ENCODE measurements at regions not wholly inside any gene's neighbourhood (a gene's known extent, or its start where the extent isn't known, plus 50 kb on each side); places are given as distances from the start of the nearest gene placed in this dataset.
"Not testable (repeated sequence)": the region's sequence is repeated elsewhere in the genome, so short reads cannot be mapped to it uniquely, and the experiment has no call there.

DNA sequence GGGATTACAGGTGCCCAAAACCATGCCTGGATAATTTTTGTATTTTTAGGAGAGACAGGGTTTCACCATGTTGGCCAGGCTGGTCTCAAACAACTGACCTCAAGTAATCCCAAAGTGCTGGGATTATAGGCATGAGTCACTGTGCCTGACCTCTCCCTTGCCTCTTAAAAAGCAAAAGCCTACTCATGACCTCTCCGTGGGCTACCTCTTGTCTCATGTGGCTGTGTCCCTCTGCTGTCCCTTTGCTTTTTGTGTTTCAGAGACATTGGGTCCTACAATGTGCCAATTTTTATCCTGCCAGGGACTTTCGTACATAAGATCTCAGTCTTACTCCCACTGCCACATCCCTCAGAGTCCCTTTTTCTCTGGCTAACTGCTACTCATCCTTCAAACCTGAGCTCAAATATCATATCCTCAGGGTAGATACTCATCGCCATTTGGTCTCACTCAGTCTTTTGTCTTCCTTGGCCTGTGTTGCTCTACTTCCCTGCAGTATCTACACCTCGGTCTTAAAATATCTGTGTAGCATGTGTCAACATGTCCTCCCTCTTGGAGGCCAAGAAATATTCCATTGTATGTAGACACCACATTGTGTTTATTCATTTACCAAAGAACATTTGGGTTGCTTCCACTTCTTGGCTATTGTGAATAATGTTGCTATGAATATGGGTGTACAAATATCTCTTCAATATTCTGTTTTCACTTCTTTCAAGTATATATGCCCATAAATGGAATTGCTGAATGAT is 465.0 kb upstream of the KLF6 start:
- no peak for DNase-seq

DNA sequence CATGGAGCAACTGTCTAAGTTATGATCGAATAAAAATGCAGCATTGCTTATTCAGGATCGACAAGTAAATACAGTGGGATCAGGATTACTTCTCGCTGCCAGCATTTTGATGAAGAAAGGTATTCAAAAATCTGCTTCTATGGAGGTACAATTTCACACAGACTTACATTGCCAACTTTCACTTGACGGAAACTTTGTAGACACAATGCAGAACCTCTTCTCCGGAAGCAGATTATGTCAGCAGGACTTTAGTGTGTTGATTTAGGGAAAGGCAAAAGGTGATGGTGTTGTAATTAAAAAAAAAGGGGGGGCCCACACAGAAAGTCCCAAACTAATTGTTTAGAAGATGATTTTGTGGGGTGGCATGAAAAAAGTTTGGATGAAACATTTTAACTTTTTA is 462.4 kb upstream of the KLF6 start:
- no peak for DNase-seq

DNA sequence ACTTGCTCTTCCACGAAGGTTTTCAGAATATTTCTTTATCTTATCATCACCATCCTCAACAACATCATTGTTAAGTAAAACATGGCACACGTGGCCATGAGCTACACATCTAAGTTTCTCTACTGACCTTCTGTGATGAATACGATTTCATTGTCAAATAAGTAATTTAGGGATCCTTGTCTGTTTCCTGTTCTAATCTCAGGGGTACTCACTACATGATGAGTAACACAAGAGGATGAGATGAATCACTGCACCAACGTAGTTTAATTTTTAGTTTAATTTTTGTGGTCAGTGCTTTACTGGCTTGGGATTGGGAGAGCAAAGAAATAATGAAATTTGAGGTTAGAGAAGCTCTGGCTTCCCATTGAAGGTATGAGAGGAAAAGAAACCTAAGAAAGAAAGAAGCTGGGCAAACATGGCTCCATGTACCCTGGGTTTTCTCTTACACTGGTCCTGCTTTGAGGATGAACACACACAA is 461.9 kb upstream of the KLF6 start:
- DNase-seq: no peak

DNA sequence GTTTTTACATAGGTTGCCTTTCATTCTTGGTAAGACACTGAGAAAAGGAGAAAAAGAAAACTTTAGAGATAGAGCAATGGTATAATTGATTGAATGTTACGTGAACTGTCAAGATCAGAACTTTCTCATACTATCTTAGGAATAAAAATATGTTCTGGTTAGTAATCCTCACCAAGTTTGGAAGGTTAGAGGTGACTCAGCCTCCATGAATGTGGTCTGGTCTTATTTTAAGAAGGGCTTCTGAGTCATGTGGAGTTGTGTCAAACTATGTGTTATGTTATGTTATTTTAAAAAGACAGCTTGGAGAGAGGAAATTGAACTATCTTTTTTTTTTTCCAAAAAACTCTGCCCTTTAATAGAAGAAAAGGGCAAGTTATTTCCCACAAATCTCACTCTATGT is 458.6 kb upstream of the KLF6 start:
- DNase-seq: no peak

DNA sequence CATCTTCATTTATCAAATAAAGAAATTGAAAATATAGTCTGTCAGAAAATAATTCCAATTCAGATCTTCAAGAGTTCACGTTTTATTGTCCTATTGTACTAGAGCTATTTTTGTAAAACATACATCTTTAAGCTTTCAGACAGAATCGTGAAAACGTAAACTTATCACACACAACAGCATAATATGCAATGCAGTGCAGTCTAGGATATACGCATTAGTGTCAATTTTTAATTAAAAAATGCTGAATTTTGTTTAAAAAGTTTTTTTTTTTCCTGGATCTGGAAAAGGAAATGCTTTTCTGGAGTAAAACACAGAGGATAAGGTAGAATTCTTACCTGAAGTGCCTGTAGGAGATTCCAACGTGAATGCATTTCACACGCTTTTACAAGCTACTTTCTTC is 458.2 kb upstream of the KLF6 start:
- no peak for DNase-seq

DNA sequence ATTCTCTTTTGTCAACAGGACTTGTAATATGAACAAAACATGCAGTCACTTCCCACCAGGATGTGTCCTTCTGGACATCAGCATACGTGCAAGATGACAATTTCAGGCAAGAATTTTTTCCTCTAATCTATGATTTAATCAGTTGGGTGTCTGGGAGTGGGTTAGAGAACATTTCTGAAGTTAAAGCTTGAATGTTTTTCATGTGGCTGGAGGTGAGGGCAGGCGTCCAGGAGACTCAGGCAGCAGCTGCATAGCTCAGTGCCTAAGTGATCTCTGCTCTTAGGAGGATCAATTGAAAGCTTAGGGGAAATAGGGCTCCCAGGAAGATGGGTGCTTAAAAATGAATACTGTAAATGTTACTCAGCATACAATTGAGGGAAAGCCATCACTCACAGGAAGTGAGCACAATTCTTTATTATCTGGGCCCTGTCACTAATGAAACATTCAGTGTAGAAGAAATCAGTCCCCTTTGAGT is 457.6 kb upstream of the KLF6 start:
- no peak for DNase-seq

DNA sequence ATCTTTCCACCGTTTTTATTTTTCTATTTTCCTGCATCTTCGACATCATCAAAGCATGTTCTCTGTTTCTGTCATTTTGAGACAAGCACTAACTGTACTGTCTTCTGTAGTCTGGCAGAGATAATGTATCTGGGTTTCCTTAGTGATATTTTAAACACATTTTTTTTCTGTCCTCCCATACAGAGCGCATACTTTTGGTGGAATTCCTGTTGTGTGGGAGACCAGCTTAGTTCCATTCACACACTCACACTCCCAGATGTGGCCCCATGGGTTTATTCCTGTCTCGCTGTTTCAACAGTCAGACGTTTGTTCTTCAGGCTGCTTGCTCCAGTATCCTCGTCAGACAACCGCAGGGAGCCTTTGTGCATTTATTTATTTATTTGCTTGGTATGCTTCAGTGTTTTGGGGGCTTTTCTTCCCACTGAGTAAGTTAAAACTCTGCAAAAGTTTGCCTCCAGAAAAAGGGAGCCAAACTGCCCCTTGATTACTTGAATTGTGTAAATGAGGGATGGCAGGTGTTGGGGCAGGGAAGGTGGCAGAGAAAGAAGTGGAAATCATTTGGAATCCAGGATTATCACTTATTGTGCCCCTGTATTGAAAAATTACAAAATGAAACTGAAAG is 456.8 kb upstream of the KLF6 start:
- no peak for DNase-seq

DNA sequence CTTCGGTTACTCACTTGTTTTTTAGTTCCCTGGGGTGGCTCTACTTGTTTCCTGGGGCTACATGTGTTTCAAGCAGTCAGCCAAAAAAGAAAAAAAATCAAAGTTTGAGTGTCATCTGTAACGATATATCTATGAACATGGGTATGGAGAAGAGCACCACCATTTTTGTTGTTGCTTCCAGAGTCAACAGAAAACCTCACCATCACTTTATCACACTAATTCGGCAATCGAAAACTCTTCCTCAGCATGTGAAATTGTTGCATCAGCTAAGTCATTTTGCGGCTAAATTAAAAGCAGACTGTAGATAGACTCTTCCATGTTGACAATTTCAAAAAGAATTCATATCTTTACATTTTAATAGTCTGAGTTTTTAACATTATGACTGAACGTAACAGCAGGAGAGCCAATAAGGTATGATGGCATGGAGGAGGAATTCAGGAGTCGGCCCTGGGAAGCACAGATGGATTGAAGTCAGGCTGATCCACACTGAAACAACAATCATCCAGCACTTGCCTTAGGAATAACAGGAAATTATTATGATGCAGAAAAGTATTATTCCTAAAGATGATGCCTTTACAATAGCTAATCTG is 455.7 kb upstream of the KLF6 start:
- no peak for DNase-seq

DNA sequence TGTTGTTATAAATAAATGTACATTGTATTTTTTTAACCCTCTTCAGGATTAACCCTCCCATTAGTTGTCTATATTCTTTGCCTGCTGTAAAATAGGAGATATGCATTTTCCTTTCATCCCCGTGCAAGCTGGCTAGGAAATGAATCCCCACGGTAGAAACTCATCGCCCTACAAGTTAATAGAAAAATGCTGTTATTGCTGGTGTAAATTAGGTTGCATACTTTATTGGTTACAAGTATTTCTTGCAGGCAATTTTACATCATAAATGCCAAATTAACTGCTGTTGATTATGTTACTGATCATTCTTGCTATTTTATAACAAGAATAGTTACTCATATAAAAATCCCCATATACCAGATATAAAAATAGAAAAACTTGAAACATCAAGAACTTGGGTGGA is 454.2 kb upstream of the KLF6 start:
- DNase-seq: no peak

DNA sequence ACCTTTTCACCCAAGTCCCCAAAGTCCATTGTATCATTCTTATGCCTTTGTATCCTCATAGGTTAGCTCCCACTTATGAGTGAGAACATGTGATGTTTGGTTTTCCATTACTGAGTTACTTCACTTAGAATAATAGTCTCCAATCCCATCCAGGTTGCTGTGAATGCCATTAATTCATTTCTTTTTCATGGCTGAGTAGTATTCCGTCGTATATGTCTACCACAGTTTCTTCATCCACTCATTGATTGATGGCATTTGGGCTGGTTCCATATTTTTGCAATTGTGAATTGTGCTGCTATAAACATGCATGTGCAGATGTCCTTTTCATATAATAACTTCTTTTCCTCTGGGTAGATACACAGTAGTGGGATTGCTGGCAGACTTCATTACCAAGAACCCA is 451.9 kb upstream of the KLF6 start:
- DNase-seq: not testable (repeated sequence)

DNA sequence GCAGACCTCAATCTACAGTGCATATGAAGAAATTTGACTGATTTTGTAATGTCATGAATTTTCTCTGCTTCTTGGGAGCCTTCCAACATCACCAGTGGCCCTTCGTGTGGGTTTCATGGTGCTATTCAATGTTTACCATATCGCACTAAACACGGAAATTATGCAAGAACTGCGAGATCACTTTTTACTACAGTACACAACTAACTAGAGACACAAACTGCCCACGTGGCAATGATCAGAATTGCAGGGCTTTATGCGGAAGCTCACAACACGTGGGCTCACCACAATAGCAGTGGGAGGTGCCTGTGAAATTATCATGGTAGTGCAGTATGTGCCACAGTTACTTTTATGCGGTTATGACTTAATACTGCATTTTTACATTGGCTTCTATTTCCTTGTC is 449.7 kb upstream of the KLF6 start:
- DNase-seq: no peak

DNA sequence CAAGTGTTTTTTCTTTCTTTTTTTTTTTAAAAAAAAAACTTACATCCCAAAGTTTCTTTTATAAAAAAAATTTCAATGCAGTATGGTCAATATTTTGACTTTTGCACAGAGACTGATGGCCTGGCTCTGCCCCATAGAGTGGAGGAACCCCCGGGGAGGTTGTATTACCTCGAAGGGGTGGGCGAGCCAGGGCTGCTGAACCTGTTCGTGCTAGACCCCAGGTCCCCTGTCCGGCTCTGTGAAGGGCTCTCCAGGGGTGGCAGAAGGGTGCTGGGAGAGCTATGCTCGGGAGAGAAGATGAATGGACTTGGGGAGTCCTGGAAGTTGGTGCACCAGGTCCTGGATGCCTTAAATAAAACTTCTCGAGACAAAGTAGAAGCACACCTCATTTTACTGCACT is 446.4 kb upstream of the KLF6 start:
- DNase-seq: no peak

DNA sequence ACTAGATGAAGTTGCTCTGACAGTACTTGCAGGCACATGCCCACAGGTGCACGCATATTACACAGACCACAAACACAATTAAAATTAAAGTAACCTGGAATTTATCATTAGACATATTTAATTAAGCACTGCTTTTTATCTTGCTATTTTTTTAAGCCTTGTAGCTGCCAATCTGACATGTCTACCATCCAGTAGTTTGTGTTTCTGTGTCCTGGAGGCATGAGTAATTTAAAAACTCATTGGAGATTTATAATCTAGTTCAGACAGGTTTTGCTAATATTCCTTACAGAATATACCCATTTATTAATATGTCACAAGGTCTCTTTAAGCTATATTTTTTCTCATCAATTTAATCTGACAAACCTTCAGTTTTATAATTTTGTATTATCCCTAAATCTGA is 445.0 kb upstream of the KLF6 start:
- no peak for DNase-seq

DNA sequence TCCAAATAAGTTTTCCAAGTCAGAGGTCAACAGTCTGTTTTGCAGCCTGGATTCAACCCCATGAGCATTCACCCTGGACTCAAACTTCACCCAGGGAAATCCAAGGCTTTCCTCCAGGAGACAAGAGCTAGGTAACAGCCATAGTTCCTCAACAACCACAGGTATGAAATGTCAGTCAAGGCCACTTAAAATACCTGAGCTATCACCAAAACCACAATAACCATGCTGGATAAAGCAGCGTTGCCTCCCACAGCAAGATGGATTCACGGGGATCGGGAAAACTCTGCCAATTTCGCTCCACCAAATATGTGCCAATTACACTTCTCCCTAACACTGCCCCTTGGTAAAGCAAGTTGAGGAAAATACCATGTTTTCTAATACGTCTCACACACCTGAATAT is 444.1 kb upstream of the KLF6 start:
- DNase-seq: no peak

DNA sequence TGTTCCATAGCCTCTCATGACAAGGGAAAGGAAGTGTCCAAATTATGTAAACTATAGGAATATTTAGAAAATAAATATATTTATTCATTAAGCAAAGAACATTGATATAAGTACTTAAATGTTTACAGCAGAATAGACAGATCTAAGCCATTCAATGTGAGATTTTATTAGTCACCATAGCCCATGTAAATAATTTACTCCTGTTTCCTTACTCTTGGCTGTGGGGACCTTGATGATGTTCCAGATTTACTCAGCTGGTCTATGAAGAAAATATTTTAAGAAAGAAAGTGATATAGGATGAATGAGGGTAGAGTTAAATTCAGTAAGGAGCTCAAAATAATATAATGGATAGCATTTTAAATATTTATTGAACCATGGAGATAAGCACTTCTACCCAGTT is 442.6 kb upstream of the KLF6 start:
- DNase-seq: no peak

DNA sequence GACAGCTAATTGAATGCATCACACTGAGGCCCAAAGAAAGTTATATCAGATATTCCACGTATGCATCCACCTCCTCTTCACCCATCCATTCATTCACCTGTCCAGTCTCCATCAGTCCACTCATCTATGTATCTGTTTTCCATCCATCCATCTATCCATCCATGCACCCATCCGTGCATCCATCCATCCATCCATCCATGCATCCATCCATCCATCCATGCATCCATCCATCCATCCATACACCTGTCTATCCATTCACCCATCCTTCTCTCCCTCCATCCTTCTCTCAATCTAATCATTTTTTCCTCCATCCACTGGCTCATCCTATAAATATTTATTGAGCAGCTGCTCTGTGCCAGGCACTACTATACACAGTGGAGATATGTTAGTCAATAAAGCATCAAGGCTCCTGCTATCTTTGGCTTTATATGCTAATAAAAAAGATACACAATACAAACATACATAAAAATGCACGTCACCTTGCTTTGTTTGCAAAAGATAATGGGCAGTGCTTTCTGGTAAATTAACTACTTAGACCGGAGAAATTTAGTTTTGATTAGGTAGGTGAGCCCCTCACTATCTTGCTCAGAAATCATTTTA is 442.0 kb upstream of the KLF6 start:
- no peak for DNase-seq

DNA sequence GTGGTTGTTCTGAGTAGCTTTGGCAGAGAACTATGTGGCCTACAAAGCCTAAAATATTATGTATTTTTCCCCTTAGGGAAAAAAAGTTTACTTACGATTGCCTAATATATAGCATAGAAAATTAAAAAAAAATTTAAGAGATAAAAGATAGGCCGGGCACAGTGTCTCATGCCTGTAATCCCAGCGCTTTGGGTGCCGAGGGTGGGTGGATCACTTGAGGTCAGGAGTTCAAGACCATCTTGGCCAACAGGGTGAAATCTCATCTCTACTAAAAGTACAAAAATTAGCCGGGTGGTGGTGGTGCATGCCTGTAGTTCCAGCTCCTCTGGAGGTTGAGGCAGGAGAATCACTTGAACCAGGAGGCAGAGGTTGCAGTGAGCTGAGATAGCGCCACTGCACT is 439.2 kb upstream of the KLF6 start:
- no peak for DNase-seq

DNA sequence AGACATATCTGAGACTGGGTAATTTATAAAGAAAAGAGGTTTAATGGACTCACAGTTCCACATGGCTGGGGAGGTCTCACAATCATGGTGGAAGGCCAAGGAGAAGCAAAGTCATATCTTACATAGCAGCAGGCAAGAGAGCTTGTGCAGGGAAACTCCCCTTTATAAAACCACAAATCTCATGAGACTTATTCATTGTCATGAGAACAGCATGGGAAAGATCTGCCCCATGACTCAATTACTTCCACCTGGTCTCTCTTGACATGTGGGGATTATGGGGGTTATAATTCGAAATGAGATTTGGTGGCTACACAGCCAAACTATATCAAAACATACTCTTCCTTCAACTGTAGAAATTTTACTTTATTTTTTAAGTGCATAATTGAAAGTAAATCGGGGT is 436.3 kb upstream of the KLF6 start:
- not testable (repeated sequence) for DNase-seq

DNA sequence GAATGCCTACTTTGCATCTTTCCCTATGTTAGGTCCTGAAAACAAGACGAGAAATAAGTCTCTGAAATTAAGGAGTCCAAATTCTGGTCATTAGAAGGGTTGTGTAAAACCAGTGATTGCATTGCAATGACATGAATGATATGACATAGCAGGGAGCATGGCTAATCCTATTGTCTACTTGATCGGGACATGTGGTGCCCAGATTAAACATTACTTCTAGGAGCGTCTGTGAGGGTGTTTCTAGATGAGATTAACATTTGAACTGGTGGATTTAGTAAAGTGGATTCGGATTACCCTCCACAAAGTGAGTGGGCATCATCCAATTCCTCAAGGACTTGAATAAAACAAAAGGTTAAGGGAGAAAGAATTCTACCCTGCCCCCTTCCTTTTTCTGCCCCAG is 434.9 kb upstream of the KLF6 start:
- no peak for DNase-seq

DNA sequence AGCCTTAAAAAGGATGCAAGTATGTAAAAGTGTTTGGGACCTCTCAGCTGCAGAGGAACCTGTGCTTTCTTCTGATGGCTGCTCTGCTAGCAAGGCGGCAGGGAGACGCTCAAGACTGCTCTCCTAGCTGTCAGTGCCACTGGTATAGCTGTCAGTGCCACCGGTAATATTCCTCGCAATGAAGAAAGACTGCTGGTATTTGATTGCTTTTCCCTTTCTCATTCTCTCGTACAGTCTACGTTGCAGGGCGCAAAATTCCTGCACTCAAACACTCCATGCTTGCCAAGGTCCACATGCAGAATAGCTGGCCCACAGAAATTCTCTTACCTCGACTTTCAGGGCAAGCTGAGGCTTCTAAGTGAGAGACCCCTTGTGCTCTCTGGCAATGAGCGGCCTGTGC is 432.6 kb upstream of the KLF6 start:
- DNase-seq: no peak

DNA sequence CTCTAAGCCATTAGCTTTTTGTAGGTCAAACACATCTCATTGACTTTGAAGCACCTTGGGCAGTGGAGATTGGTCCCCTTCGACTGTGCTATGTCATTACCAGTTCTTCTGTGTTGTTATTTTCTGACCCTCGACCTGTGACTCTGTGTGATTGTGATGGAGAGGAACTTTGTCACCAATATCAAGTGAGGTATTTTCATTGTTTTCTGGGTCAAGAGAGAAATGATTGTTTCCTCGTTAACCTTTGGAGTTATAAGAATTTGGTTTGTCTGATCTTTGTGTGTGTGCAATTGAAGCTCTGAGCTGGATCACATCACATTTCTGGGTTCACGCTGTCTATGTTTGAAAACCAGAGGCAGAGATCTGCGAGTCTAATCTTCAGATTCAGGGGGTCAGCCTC is 432.2 kb upstream of the KLF6 start:
- no peak for DNase-seq

DNA sequence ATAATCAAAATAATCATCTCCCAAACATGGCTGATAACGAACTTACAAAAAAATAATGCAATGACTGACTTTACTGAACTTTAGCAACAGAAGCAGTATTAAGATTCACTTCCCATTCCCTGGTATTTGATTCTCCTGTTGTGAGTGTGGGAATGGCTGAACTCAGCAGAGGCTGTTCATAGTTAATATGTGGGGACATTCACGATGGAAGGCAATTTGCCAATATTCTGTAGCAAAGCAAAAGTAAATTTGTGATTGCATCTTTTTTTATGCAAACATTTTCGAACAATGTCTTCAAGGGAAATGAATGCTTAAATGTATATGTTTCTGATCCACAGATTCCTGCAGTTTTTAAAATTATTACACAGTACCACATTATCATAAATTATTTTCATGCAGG is 431.7 kb upstream of the KLF6 start:
- no peak for DNase-seq

DNA sequence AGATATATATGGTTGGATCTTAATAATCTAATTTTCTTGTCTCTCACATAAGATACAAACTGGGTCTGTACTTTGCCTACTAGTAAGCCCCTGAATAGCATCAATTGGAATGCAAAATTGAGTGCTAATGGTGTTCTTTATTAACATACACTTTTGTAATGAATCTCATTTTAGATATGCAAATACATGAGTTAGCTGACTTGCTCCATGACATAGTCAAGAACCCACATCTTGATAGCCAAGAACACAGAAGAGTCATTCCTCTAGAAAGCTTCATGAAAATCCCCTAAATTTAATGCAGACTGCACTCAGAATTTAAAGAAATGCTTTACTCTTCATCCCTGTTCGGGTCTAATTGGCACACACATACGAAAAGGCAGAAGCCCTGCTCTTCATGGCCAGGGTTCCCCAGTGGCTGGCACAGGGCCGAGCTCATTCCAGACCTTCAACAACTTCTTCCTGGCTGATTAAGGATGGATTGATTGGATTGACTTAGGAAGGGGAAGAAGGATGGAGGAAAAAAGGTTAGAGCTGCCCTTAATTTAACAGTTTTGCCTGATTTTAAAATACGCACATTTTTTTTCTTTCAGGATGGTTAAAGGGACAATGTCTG is 431.1 kb upstream of the KLF6 start:
- DNase-seq: no peak

DNA sequence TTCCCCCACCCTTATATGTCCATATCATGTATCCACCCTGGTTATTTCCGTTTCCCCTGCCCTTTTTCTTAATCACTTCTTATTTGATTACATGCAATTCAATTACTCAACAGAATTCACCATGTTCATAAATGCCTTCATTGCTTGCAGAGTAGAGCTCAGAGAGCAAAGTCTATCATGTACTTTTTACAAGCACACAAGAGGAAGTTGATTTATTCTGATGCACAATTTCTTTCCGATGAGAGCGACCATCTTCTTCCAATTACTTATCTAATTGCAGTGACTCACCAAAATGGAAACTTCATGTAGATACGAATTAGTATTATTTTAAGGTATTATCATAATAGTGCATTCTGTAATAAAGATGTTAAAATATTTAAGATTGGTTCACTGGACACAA is 430.5 kb upstream of the KLF6 start:
- DNase-seq: no peak

Data from DMS79 treated with DMSO at 0.1 percent for 48 hours (cell line).